GM13977 (cell line): ENCODE measurements at regions not wholly inside any gene's neighbourhood (a gene's known extent, or its start where the extent isn't known, plus 50 kb on each side); places are given as distances from the start of the nearest gene placed in this dataset.

Experiments
- DNase-seq: peaks from one replicate; pipeline ENCODE4 v3.0.0; 2012; ENCODE audit warnings: low spot score
- CTCF ChIP-seq: IDR thresholded peaks from 2 replicates; pipeline ENCODE4 v1.5.1; 2012; ENCODE audit warnings: mild to moderate bottlenecking, control low read depth; ENCODE audit not compliant: insufficient read depth; ENCODE audit errors: extremely low read depth, missing control alignments
- in situ Hi-C: fragments of 300-500 bp; cut with MboI; formaldehyde crosslinking; loops from one replicate; pipeline ENCODE4 v1.12.0; 2022; ENCODE audit warnings: low sequenced_read_pairs, low pct_unique_long_range_greater_than_20kb, mixed read lengths, inconsistent platforms; ENCODE audit not compliant: unreplicated experiment

DNA sequence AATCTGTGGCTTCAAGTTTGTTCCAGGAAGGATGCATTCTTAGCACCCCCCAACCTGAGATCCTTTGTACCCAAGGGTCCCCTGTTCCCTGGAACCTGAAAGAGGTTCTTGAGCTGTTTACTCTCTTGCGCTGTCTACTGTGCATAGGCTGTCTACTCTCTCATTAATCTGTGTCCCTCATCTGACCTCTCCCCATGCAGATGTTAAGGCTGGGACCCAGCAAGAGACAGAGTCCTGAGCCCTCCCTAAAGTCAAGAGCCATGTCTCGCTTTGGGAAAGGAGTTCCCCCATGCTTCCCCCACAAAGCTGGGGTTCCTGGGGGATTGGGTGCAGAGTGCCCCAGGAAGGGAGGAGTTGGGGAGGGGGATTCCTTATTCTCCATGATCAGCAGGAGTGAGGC lies 312.9 kb downstream of the CYP26B1 start:
- in situ Hi-C loops = no loop called here
- no peak for TF ChIP-seq CTCF
- no peak for DNase-seq

GRCh38 chr2:71833855-71834560 lies 313.7 kb downstream of the CYP26B1 start:
- no peak for TF ChIP-seq CTCF
- DNase-seq = no peak
- in situ Hi-C loops = no loop called here

- in situ Hi-C loops = no loop called here
- DNase-seq = no peak
- TF ChIP-seq CTCF = no peak
Observed at GRCh38 chr2:71833272-71833671, 314.4 kb downstream of the CYP26B1 start.

GRCh38 chr2:71832844-71833243 lies 314.8 kb downstream of the CYP26B1 start:
- no peak for TF ChIP-seq CTCF
- no peak for DNase-seq
- in situ Hi-C loops = no loop called here

DNA sequence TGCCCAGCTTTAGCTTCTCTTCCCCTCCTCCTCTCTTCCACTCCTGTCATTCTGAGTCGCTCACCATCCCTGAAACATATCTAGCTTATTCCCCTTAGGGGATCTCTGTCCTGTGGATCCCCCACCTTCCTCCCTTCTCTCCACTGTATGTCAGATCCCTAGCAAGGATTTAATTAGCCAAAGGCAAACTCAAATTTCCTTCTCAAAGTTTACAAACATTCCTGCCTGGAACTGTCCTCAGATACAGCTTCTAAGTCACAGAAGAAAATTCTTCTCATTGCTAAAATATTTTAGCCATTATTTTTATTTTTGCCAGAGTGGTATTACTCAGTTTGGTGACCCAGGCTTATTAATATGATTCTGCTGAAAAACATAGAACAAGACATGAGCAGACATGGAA lies 315.3 kb downstream of the CYP26B1 start:
- in situ Hi-C loops = no loop called here
- no peak for TF ChIP-seq CTCF
- no peak for DNase-seq

GRCh38 chr2:71831193-71831577 lies 316.5 kb downstream of the CYP26B1 start:
- no peak for TF ChIP-seq CTCF
- in situ Hi-C loops = no loop called here
- DNase-seq = no peak

DNA sequence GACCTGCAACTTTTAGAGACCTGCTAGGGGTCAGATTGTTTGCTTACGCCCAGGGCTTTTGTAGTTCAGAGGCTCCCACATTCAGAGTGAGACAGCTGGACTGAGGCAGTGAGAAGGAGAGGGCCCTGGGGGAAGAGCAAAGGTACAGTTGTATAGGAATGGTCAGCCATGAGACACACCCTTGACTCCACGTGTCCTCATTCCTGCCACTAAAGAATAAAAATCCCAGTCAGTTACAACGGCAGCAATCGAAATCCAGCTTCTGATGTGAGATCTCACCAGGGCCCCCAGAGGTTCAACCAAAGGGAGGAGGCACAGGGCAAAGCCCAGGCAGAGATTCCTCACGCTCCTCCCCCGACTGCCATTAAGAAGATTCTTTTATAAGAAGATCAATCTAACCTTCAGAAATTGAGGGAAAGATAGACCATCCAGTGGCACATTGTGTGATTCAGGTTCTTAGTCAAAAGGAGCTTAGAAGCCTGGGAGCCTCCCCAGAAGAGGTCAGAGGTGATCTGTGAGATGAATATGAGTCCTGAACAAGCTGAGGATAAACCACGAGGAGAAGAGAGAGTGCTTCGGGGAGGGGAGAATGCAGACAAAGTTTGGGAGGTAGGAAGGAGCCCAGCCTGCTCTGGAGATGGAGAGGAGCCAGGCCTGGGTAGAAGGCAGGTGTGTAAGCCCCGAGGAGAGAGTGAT lies 317.0 kb downstream of the CYP26B1 start:
- no peak for DNase-seq
- in situ Hi-C loops = no loop called here
- TF ChIP-seq CTCF = no peak
